H1 (cell line): ENCODE measurements at regions not wholly inside any gene's neighbourhood (a gene's known extent, or its start where the extent isn't known, plus 50 kb on each side); places are given as distances from the start of the nearest gene placed in this dataset.

Experiments used
- CTCF ChIA-PET: fragments of 300-600 bp; sonication (Branson Sonifier 250); formaldehyde crosslinking; loops from one replicate; lab custom pipeline; 2021; ENCODE audit not compliant: partially characterized antibody; lab: Charles Lee
- POLR2A ChIA-PET: fragments of 300-600 bp; sonication (Branson Sonifier 250); formaldehyde crosslinking; loops from one replicate; lab custom pipeline; 2021; ENCODE audit warnings: inconsistent platforms; ENCODE audit not compliant: partially characterized antibody; lab: Charles Lee
- DNase-seq, 2 experiments: peaks; one replicate each; pipeline versions ENCODE4 v3.0.0 to v3.0.0-alpha.2; 2010 to 2022; ENCODE audit warnings: low spot score in 2 of 2, low read depth in 1 of 2, mixed read lengths in 1 of 2
- FAIRE-seq: peaks from 2 replicates; lab custom pipeline; 2011; peaks lifted over from hg19 to GRCh38; lab: Jason Lieb, UNC
- H2AFZ ChIP-seq: 2 replicates; pipeline ENCODE4 v1.8.1; 2012; ENCODE audit warnings: low read length, inconsistent platforms
- H2AK5ac ChIP-seq: 2 replicates; pipeline ENCODE4 v1.6.1; 2013; ENCODE audit warnings: low read depth, low read length
- H2BK120ac ChIP-seq: replicated peaks from 2 replicates; pipeline ENCODE3; 2013; ENCODE audit warnings: low read depth, low read length, inconsistent platforms
- H2BK12ac ChIP-seq: 2 replicates; pipeline ENCODE4 v1.6.1; 2013; ENCODE audit warnings: low read depth, low read length
- H2BK15ac ChIP-seq: 2 replicates; pipeline ENCODE4 v1.6.1; 2013; ENCODE audit warnings: low read length
- H2BK20ac ChIP-seq: 2 replicates; pipeline ENCODE4 v1.6.1; 2013; ENCODE audit warnings: low read length
- H2BK5ac ChIP-seq: 2 replicates; pipeline ENCODE4 v1.6.1; 2013; ENCODE audit warnings: low read depth, low read length
- H3K14ac ChIP-seq: 2 replicates; pipeline ENCODE4 v1.6.1; 2013; ENCODE audit warnings: inconsistent platforms; ENCODE audit not compliant: insufficient read length
- H3K18ac ChIP-seq: 2 replicates; pipeline ENCODE4 v1.6.1; 2013; ENCODE audit warnings: low read length; ENCODE audit errors: extremely low read depth
- H3K23ac ChIP-seq: 2 replicates; pipeline ENCODE4 v1.6.1; 2013; ENCODE audit warnings: inconsistent platforms; ENCODE audit not compliant: insufficient read length
- H3K23me2 ChIP-seq: 2 replicates; pipeline ENCODE4 v1.6.1; 2013; ENCODE audit warnings: low read depth, low read length
- H3K27ac ChIP-seq: 2 replicates; pipeline ENCODE4 v1.6.1; 2011; ENCODE audit warnings: low read depth, low read length, inconsistent platforms
- H3K27me3 ChIP-seq, 4 experiments: replicated peaks in 1 of 4; 1 replicate in 1 of 4; 2 replicates in 3 of 4; pipeline versions ENCODE4 v1.6.1 to v1.8.1; 2011 to 2013; ENCODE audit warnings: low read length in 3 of 4, mild to moderate bottlenecking in 3 of 4, inconsistent platforms in 2 of 4, mixed read lengths in 2 of 4, moderate library complexity in 1 of 4; ENCODE audit not compliant: control insufficient read depth in 3 of 4, insufficient read depth in 3 of 4; ENCODE audit errors: extremely low read depth in 1 of 4
- H3K36me3 ChIP-seq, 4 experiments: 2 replicates each; pipeline versions ENCODE4 v1.6.1 to v1.8.1; 2011 to 2013; ENCODE audit warnings: mild to moderate bottlenecking in 4 of 4, low read length in 3 of 4, moderate library complexity in 2 of 4, control low read depth in 1 of 4, inconsistent platforms in 1 of 4; ENCODE audit not compliant: insufficient read depth in 4 of 4, control insufficient read depth in 2 of 4
- H3K4ac ChIP-seq: replicated peaks from 2 replicates; pipeline ENCODE3; 2013; ENCODE audit warnings: low read length, low read depth, mixed read lengths, inconsistent platforms; ENCODE audit not compliant: insufficient read length
- H3K4me1 ChIP-seq, 4 experiments: replicated peaks in 1 of 4; 1 replicate in 1 of 4; 2 replicates in 3 of 4; pipeline versions ENCODE4 v1.6.1 to v1.8.1; 2011 to 2013; ENCODE audit warnings: low read length in 3 of 4, inconsistent platforms in 2 of 4, mixed read lengths in 1 of 4; ENCODE audit not compliant: insufficient read depth in 4 of 4, control insufficient read depth in 3 of 4
- H3K4me2 ChIP-seq, 2 experiments: 2 replicates each; pipeline versions ENCODE4 v1.6.1 to v1.8.1; 2011 to 2013; ENCODE audit warnings: low read depth in 2 of 2, low read length in 2 of 2, control low read depth in 1 of 2, inconsistent platforms in 1 of 2, mild to moderate bottlenecking in 1 of 2; ENCODE audit not compliant: insufficient read depth in 1 of 2
- H3K4me3 ChIP-seq, 4 experiments: fragments of 200-600, 300-600 bp in 1 of 4; sonication (generic), shearing (Covaris generic), sonication (Bioruptor Twin) in 1 of 4; 2 replicates each; pipeline versions ENCODE4 v1.5.1 to v1.8.1; 2011 to 2016; ENCODE audit warnings: low read length in 4 of 4, low read depth in 3 of 4, control low read depth in 2 of 4, inconsistent platforms in 2 of 4, mild to moderate bottlenecking in 2 of 4, mixed read lengths in 1 of 4, moderate library complexity in 1 of 4; ENCODE audit not compliant: insufficient read depth in 2 of 4; ENCODE audit errors: extremely low read depth in 1 of 4
- H3K56ac ChIP-seq: replicated peaks from 2 replicates; pipeline ENCODE3; 2013; ENCODE audit warnings: low read depth, mild to moderate bottlenecking, mixed read lengths, low read length, inconsistent platforms; ENCODE audit not compliant: insufficient read length
- H3K79me1 ChIP-seq: 2 replicates; pipeline ENCODE4 v1.6.1; 2013; ENCODE audit warnings: low read depth, low read length, control low read depth
- H3K79me2 ChIP-seq, 2 experiments: 2 replicates each; pipeline versions ENCODE4 v1.6.1 to v1.8.1; 2012 to 2013; ENCODE audit warnings: low read length in 2 of 2, mild to moderate bottlenecking in 2 of 2, inconsistent platforms in 1 of 2; ENCODE audit not compliant: insufficient read depth in 2 of 2, control insufficient read depth in 1 of 2
- H3K9ac ChIP-seq, 4 experiments: replicated peaks in 1 of 4; 1 replicate in 1 of 4; 2 replicates in 3 of 4; pipeline versions ENCODE4 v1.6.1 to v1.8.1; 2011 to 2013; ENCODE audit warnings: low read depth in 3 of 4, low read length in 3 of 4, control low read depth in 2 of 4, mild to moderate bottlenecking in 2 of 4, moderate library complexity in 2 of 4, inconsistent platforms in 1 of 4; ENCODE audit errors: extremely low read depth in 1 of 4
- H3K9me3 ChIP-seq, 2 experiments: 2 replicates each; pipeline versions ENCODE4 v1.6.1 to v1.8.1; 2012 to 2013; ENCODE audit warnings: mild to moderate bottlenecking in 2 of 2, moderate library complexity in 2 of 2, control low read depth in 1 of 2, inconsistent platforms in 1 of 2, low read depth in 1 of 2, low read length in 1 of 2, mixed read lengths in 1 of 2; ENCODE audit not compliant: insufficient read depth in 2 of 2
- H4K20me1 ChIP-seq, 2 experiments: replicated peaks in 1 of 2; 2 replicates each; pipeline versions ENCODE3 to v1.8.1; 2011 to 2013; ENCODE audit warnings: inconsistent platforms in 2 of 2, low read length in 2 of 2, mild to moderate bottlenecking in 1 of 2; ENCODE audit not compliant: insufficient read depth in 2 of 2, control insufficient read depth in 1 of 2
- H4K5ac ChIP-seq: 2 replicates; pipeline ENCODE4 v1.6.1; 2013; ENCODE audit warnings: low read length, low read depth, mixed read lengths, inconsistent platforms; ENCODE audit not compliant: insufficient read length
- H4K8ac ChIP-seq: 2 replicates; pipeline ENCODE4 v1.8.0; 2013; ENCODE audit warnings: mild to moderate bottlenecking, moderate library complexity, low read length, inconsistent platforms; ENCODE audit not compliant: insufficient read depth; ENCODE audit errors: extremely low read depth
- H4K91ac ChIP-seq: replicated peaks from 2 replicates; pipeline ENCODE3; 2013; ENCODE audit warnings: low read length, mixed read lengths, inconsistent platforms; ENCODE audit not compliant: insufficient read length
- ASH2L ChIP-seq: fragments of 200-600, 300-600 bp; sonication (generic); IDR thresholded peaks from one replicate; pipeline ENCODE4 v1.7.1; 2017; ENCODE audit warnings: low read length
- BRCA1 ChIP-seq: IDR thresholded peaks from 2 replicates; pipeline ENCODE4 v1.6.1; 2012; ENCODE audit warnings: low read depth, low read length, improper control_type of control experiment
- CEBPB ChIP-seq: IDR thresholded peaks from 2 replicates; pipeline ENCODE4 v1.6.1; 2012; ENCODE audit warnings: low read depth, low read length
- RBBP5 ChIP-seq: IDR thresholded peaks from 2 replicates; pipeline ENCODE4 v1.7.1; 2012; ENCODE audit warnings: low read depth, mild to moderate bottlenecking, inconsistent platforms, low read length, moderate library complexity, borderline replicate concordance
- TAF1 ChIP-seq: IDR thresholded peaks from 2 replicates; pipeline ENCODE4 v1.6.1; 2011; ENCODE audit warnings: mild to moderate bottlenecking, low read depth, low read length
- WGBS, 2 experiments: shearing (Covaris generic) in 1 of 2; methylation state at CpG; one replicate each; pipeline versions ENCODE4 v1.1.6 to v1.1.7; 2013 to 2015; ENCODE audit warnings: low lambda C conversion rate in 2 of 2, mixed read lengths in 2 of 2, inconsistent platforms in 1 of 2, low coverage in 1 of 2, missing lambda C conversion rate in 1 of 2; ENCODE audit not compliant: insufficient replicate concordance in 2 of 2, insufficient coverage in 1 of 2, insufficient read length in 1 of 2; ENCODE audit errors: extremely low coverage in 1 of 2, missing lambda C conversion rate in 1 of 2; 5-methylcytosine and 5-hydroxymethylcytosine counted together

GRCh38 chr10:59098831-59099452 lies 77.5 kb upstream of the PHYHIPL start:
- Histone ChIP-seq H3K18ac (no peak overlapping the region), H3K79me2 (no peaks in the 10 kb centered on the region), H3K4me2 (no peak overlapping the region), H3K27ac (no peak overlapping the region), H2BK120ac (no peak overlapping the region), H3K23me2 (no peaks in the 10 kb centered on the region), H3K79me1 (no peaks in the 10 kb centered on the region), H3K4me3 (no peak overlapping the region), H3K56ac (no peak overlapping the region), H2AFZ (no peak overlapping the region), H3K4ac (no peak overlapping the region), H3K4me1 (no peaks in the 10 kb centered on the region), H3K9ac (no peak overlapping the region), H3K23ac (no peak overlapping the region), H2AK5ac (no peak overlapping the region), H4K91ac (no peak overlapping the region), H3K14ac (no peak overlapping the region), H2BK15ac (no peak overlapping the region), H4K5ac (no peak overlapping the region), H3K36me3 (no peaks in the 10 kb centered on the region), H2BK5ac (no peak overlapping the region), H4K20me1 (no peaks in the 10 kb centered on the region), H2BK20ac (no peak overlapping the region), H3K9me3 (no peaks in the 10 kb centered on the region), H3K27me3 (no peaks in the 10 kb centered on the region), H4K8ac (no peak overlapping the region), H2BK12ac (no peak overlapping the region)
- 85% methylated on average over 4 of the region's 4 CpGs; no CpG with 5 or more reads in 1 of the 2 experiments for WGBS, 2 experiments
- ChIA-PET POLR2A (no interaction called here), CTCF (interaction anchor here (1.2 kb wide), 1 partner anchor 30 kb away, joined by 3 read pairs; no protein-coding TSS in a partner anchor)
- DNase-seq, result no peak
- TF ChIP-seq RBBP5, result no peak
- no peak for TF ChIP-seq CEBPB
- no peak for TF ChIP-seq BRCA1
- no peak for TF ChIP-seq ASH2L
- no peak for TF ChIP-seq TAF1
- no peak for FAIRE-seq
